HG02798 (cell line): ENCODE measurements at regions not wholly inside any gene's neighbourhood (a gene's known extent, or its start where the extent isn't known, plus 50 kb on each side); places are given as distances from the start of the nearest gene placed in this dataset.

Experiments used
- ATAC-seq: cut with Tn5 transposase; IDR thresholded peaks from one replicate; pipeline ENCODE4 v1.9.1; 2021; ENCODE audit warnings: mild to moderate bottlenecking; ENCODE audit not compliant: unreplicated experiment, poor library complexity

- ATAC-seq: no peak
Observed at GRCh38 chr6:22394691-22395090, 97.9 kb upstream of the PRL start.

DNA sequence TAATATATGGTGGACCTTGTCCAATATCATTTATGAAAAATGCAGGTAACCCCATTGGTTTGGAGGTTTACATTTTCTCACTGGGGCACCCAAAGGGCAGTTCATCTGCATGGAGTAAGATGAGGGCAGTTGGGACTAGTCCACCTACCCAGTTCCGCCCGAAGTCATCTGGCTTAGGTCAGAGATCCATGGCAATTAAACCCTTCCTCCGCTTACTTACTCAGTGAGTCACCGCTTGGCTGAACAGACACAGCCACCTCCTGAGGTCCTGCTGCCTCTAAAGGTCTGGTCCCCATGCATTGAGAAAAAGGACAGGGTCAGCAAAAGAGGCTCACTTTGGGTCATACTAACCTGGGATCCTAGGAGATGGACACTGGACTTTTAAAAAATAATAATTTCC is 102.9 kb upstream of the PRL start:
- no peak for ATAC-seq

DNA sequence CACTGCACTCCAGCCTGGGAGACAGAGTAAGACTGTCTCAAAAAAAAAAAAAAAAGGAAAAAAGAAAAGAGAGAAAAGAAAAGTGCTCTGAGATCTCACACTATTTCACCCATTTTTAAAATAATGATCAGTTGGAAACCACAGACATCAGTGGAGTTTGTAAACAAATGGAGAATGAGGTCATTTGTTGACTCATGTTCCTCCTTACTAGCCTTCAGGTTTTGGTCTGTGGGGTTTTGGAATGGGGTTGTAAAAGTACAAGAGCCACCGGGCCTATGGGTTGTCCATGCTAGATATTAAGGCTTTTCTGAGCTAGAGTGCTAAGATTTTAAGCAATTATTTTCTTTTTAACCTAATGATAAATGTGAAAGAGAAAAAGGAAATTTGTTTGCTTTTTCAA is 104.4 kb upstream of the PRL start:
- ATAC-seq: no peak

- ATAC-seq: no peak
Observed at GRCh38 chr6:22401932-22402331, 105.1 kb upstream of the PRL start.

DNA sequence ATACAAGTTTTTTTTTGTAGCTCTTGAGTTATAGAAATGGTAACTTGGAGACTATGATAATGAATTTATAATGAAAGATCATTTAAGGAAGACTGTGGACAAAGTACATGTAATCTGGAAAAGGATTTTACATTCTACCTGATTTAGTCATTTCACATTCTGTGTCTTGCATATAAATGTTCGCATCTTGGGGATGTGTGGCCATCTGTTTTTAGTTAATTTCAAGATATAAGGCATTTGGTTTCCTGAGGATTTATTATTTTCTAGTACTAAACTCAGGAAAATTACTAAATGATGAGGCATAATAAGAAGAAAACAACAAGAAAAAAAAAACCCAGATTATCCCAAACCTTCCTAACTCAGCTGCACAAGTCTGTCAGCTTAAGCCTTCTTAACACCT is 112.7 kb upstream of the PRL start:
- ATAC-seq: no peak

DNA sequence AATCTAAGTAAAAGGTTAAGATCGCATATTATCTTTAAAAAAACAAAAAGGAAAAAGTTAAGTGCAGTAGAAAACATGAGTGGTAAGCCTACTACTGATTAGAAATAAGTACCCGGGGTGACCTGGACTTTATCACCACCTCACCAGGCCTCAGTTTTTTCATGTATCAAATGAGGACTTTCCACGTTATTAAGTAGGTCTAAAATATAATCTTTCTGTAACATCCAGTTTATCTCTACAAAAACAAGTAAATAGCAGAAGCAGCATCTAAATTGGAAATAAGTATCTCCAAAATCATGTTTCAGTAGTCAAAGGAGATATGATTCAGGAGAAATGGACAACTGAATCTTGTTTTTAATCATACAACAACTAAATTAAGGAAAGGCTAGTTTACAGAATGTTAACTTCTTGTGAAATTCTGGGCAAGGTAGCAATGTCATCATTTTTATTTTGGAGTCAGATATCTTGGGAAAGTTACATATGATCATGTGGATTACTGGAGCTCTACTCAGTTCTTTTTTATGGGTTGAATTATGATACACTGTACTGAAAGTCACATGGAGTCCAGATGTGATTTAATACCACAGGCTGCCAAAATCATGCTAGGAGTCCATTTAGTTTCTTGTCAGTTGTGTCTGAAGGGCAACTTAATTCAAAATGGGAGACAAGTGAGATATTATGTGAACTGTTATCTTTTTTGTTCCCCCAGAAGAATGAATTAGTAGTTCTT is 114.7 kb upstream of the PRL start:
- ATAC-seq: no peak

DNA sequence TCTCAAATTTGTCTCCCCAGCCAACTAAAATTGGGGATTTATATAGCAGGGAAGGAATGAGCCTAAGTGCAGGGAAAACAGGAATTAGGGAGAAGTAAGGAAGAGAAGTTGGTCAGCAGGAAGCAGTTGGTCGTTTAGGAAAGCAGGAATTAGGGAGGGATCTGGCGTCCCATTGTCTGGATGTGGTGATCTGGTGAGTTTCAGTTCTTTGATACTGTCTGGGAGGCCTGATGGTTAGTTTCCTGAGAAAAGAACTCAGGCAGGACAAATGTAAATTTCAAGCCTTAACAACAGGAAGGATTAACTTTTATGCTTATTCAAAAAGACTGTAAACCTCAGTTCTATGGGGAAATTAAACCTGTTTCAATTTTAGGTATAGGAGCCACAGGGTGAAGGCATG is 116.2 kb upstream of the PRL start:
- no peak for ATAC-seq

DNA sequence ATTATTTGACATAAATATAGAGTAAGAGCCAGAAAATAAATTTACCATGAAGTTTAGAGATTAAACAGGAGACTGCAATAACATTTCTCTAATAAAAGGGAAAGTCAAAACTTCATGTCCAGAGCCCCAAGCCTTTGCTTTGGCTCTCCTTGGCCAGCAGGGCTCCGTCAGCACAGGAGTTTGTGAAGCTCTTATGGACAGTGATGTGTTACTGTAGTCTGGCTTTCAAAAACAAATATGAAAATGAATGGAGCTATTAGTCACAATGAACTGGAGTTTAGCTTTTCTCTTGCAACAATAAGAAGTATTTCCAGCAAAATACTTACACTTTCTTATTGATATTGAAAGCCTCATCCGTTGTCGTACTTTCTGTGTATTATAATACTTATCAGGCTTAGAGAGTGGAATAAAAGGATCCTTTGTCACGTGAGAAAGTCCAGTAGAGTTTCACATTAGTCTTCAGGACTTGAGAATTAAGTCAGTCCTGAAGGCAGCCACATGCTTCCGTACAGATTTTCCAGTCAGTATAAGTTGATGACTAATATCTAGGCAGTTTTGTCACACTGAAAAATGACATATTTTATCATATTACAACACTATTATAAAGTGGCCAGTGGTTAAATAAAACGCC is 117.0 kb upstream of the PRL start:
- no peak for ATAC-seq

- ATAC-seq: no peak
Observed at GRCh38 chr6:22418714-22419113, 121.9 kb upstream of the PRL start.

- ATAC-seq: no peak
Observed at GRCh38 chr6:22421198-22421597, 124.4 kb upstream of the PRL start.

GRCh38 chr6:22424196-22424595 is 127.4 kb upstream of the PRL start:
- no peak for ATAC-seq

- ATAC-seq: no peak
Observed at GRCh38 chr6:22432060-22432459, 135.2 kb upstream of the PRL start.

DNA sequence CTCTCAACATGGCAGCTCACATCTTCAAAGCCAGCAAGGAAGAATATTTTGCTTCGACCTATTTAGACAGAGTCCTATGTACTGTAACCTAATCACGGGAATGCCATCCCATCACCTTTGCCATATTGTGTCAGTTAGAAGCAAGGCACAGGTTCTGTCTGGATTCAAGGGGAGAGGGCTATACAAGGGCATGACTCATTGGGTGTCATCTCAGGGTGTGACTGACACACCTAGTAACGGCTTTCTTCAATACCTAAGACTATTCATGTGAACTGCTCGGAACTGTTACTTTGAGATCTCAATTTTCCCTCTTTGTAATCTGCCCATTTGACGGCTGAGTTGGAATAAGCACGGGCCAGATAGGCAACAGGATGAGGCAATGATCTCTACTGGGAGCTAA is 135.6 kb upstream of the HDGFL1 start:
- ATAC-seq: no peak

DNA sequence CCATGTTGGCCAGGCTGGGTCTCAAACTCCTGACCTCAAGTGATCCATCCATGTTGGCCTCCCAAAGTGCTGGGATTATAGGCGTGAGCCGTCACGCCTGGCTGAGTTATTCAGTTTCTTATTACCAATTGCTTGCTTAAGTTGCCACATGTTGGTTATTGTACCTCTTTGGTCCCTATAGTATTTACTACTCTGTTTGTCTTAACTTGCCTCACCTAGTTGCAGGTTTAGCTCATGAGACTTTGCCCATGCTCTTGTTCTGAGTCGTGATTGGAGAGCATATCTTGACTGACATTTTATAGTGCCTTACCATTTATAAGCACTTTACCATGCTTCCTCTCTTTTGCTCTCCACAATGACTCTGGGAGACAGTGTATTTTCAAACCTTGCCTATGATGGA is 134.2 kb upstream of the HDGFL1 start:
- no peak for ATAC-seq

DNA sequence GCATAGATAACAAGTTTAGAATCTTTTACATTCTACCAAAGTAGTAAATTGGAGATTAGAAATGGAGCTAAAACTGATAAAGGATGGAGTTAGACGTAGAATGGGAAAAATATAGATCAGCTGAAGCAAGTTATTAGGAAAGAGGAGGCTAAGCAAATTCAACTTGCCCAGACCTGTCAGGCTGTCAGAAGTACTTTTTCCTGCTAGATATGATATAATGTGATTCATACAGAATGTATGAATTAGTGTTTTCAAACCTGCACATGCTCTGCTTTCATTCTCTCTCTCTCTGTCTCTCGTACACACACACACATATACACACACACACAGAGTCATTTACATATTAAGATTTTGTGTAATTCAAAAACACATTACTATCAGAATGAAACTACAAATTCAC is 133.2 kb upstream of the HDGFL1 start:
- no peak for ATAC-seq

GRCh38 chr6:22437665-22438064 is 131.7 kb upstream of the HDGFL1 start:
- no peak for ATAC-seq

- ATAC-seq: no peak
Observed at GRCh38 chr6:22442826-22443225, 126.5 kb upstream of the HDGFL1 start.

DNA sequence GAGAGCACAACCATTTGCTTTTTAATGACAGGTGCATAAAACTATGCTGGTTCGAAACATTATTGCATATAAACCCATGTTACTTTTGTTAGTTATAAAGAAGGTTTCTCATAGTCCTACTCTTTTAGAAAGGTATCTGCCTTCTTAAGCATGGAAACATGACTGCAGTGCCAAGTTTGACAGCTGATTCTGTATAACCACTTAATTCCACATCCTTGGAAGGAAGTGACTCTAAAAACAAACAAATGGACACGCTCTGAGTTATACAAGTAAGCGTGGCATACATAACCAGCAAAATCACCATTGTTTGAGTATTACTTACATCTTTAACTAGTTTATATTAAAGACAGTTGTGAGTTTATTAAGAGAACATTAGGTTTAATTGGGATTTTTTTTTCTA is 125.0 kb upstream of the HDGFL1 start:
- ATAC-seq: no peak

GRCh38 chr6:22445946-22446345 is 123.4 kb upstream of the HDGFL1 start:
- ATAC-seq: no peak

GRCh38 chr6:22447249-22448196 is 121.8 kb upstream of the HDGFL1 start:
- ATAC-seq: no peak

- ATAC-seq: no peak
Observed at GRCh38 chr6:22448291-22448711, 121.1 kb upstream of the HDGFL1 start.
